Choroid plexus epithelial cell (primary cell): ENCODE measurements at regions not wholly inside any gene's neighbourhood (a gene's known extent, or its start where the extent isn't known, plus 50 kb on each side); places are given as distances from the start of the nearest gene placed in this dataset.

Experiments used
- DNase-seq: peaks from one replicate; pipeline ENCODE4 v3.0.0-alpha.2; 2010; ENCODE audit warnings: low read depth
- H3K4me3 ChIP-seq: 2 replicates; pipeline ENCODE4 v1.5.1; 2011; ENCODE audit warnings: low read depth, mild to moderate bottlenecking, control low read depth, low read length, moderate library complexity
- TF ChIP-seq, protein P1 (sequence below): conservative IDR thresholded peaks from 2 replicates; pipeline ENCODE4 v1.5.1; 2011; ENCODE audit warnings: low read depth, mild to moderate bottlenecking, control low read depth, inconsistent platforms, low read length, moderate library complexity

DNA sequence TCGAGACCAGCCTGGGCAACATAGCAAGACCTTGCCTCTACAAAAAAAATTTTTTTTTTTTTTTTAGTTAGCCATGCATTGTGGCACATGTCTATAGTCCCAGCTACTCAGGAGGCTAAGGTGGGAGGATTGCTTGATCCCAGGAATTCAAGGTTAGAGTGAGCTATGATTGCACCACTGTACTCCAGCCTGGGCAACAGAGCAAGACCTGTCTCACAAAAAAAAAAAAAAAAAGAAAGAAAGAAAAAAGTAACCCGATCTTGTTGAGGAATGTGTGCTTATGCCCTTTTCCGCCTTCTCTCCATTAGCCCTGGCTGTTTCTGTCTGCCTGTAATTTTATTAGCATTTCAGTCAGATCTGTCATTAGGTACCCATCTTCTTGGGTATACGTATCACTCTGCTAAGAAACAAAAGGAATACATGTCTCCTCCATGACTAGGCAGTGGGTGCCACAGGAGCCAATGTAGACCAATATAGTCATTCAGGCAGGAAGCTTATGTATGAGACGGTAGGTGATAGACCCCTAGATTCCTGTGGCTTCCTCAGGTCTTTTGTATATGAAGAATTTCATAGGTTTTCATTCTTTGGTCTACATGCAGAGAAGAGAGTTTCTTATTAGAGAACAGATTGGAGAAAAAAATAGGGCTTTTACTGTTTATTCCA lies 59.6 kb upstream of the NPAS1 start:
- peak; percentile 53 for DNase-seq
- H3K4me3 ChIP-seq: no peak overlapping the region
- TF ChIP-seq, protein P1, sequence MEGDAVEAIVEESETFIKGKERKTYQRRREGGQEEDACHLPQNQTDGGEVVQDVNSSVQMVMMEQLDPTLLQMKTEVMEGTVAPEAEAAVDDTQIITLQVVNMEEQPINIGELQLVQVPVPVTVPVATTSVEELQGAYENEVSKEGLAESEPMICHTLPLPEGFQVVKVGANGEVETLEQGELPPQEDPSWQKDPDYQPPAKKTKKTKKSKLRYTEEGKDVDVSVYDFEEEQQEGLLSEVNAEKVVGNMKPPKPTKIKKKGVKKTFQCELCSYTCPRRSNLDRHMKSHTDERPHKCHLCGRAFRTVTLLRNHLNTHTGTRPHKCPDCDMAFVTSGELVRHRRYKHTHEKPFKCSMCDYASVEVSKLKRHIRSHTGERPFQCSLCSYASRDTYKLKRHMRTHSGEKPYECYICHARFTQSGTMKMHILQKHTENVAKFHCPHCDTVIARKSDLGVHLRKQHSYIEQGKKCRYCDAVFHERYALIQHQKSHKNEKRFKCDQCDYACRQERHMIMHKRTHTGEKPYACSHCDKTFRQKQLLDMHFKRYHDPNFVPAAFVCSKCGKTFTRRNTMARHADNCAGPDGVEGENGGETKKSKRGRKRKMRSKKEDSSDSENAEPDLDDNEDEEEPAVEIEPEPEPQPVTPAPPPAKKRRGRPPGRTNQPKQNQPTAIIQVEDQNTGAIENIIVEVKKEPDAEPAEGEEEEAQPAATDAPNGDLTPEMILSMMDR: no peak

DNA sequence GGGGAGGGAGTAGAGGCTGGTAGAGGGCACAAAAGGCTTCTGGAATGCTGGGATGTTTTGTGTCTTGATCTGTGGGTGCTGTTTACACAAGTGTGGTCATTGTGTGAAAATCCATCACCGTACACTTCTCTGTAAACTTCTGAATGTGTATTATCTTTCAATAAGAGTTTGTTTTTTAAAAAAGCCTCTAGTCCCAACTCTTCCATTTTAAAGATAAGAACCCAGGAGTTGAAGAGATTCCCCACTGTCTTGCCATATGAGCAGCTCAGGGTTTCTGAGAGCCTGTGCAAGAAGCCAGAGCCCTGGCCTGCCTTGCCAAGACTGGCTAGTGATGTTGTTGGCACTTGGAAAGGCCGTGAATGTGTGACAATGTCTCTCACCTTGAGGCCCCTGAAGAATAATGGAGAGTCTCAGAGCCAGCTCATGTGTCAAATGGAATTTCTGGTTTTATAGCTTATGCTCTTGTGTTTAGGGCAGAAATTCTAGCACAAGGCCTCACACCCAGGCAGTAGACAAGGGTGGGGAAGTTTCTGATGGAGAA lies 57.5 kb upstream of the NPAS1 start:
- no peak for DNase-seq
- no peak overlapping the region for H3K4me3 ChIP-seq
- TF ChIP-seq, protein P1: no peak

DNA sequence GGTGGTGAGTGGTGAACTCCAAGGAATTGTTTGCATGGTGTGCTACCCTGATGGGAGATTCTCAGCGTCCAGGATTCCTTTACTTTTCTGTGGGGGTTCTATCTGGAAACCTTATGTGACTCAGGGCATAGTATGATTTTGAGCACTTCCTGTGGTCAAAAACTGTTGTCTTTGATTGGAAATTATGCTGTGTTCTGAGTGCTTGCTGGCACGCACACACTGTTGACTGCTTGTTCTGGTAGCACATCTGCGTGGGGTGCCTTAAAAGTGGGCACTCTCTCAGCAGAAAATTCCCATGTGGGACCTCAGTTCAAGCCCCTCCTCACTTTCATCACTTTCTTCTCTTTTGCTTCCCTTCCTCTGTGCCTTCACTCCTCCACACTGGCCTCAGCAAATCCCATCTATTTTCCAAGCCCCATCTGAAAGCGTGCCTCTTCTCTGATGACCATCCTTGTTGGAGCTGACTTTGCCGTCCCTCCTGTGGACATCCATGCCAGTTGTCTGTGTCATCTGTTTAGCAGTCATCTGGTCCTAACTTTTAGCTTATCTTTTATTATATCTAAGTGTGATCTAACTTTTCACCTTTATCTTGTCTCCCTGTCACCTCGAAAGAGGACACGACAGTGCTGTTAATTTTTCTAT lies 56.4 kb upstream of the NPAS1 start:
- no peak overlapping the region for H3K4me3 ChIP-seq
- DNase-seq: peak; percentile 87
- TF ChIP-seq, protein P1: no peak

DNA sequence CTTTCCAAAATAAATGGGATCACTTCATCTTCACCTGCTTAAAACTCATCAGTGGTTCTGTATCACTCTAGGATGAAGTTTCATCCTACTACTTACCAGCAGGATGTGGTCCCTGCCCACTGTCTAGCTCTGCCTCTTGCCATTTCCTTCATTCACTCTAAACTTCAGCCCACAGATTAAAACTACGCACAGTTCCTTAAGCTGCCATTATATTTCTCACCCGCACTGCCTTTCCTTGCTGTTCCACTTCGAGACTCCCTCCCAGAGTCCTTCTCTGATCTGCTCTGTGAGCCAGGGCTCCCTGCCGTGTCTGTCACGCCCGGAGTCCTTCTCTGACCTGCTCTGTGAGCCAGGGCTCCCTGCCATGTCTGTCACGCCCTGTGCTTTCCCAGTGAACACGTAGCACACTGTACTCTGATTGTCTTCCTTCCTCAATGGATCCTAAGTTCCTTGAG lies 52.0 kb upstream of the NPAS1 start:
- DNase-seq: no peak
- TF ChIP-seq, protein P1: no peak
- H3K4me3 ChIP-seq: no peak overlapping the region
